Ureter (tissue), 1 donor: ENCODE measurements at regions not wholly inside any gene's neighbourhood (a gene's known extent, or its start where the extent isn't known, plus 50 kb on each side); places are given as distances from the start of the nearest gene placed in this dataset.
A peak's percentile ranks its signal among the peaks of the same experiment; 100 is the strongest.
"Not testable (repeated sequence)": the region's sequence is repeated elsewhere in the genome, so short reads cannot be mapped to it uniquely, and the experiment has no call there.

Experiments
- DNase-seq: peaks from one replicate; pipeline ENCODE4 v3.0.0-alpha.2; 2020; ENCODE audit warnings: low spot score
- donor health status: DM: yes; HTN: yes; CAD: no.

- no peak for DNase-seq
Measured at GRCh38 chr4:124104628-124105027, 607.9 kb downstream of the ANKRD50 start.

GRCh38 chr4:124105212-124105611 is 607.3 kb downstream of the ANKRD50 start:
- no peak for DNase-seq

- DNase-seq = no peak
Measured at GRCh38 chr4:124111411-124111810, 601.1 kb downstream of the ANKRD50 start.

GRCh38 chr4:124111922-124112321 is 600.6 kb downstream of the ANKRD50 start:
- peak; percentile 54 for DNase-seq

- DNase-seq = no peak
Measured at GRCh38 chr4:124118061-124118460, 594.5 kb downstream of the ANKRD50 start.

GRCh38 chr4:124121461-124121971 is 591.0 kb downstream of the ANKRD50 start:
- DNase-seq = no peak

GRCh38 chr4:124123181-124123580 is 589.4 kb downstream of the ANKRD50 start:
- no peak for DNase-seq

- no peak for DNase-seq
Measured at GRCh38 chr4:124123721-124124120, 588.8 kb downstream of the ANKRD50 start.

- DNase-seq = not testable (repeated sequence)
Measured at GRCh38 chr4:124131324-124131723, 581.2 kb downstream of the ANKRD50 start.

- no peak for DNase-seq
Measured at GRCh38 chr4:124132161-124132560, 580.4 kb downstream of the ANKRD50 start.

- DNase-seq = no peak
Measured at GRCh38 chr4:124133753-124134152, 578.8 kb downstream of the ANKRD50 start.

GRCh38 chr4:124135409-124135813 is 577.1 kb downstream of the ANKRD50 start:
- DNase-seq = no peak

GRCh38 chr4:124139044-124139443 is 573.5 kb downstream of the ANKRD50 start:
- DNase-seq = no peak

GRCh38 chr4:124143632-124144031 is 568.9 kb downstream of the ANKRD50 start:
- no peak for DNase-seq

- no peak for DNase-seq
Measured at GRCh38 chr4:124144238-124144654, 568.3 kb downstream of the ANKRD50 start.

- DNase-seq = no peak
Measured at GRCh38 chr4:124146068-124146467, 566.5 kb downstream of the ANKRD50 start.

- DNase-seq = no peak
Measured at GRCh38 chr4:124151031-124151430, 561.5 kb downstream of the ANKRD50 start.

- DNase-seq = no peak
Measured at GRCh38 chr4:124152132-124152531, 560.4 kb downstream of the ANKRD50 start.

GRCh38 chr4:124155239-124155638 is 557.3 kb downstream of the ANKRD50 start:
- DNase-seq = no peak

GRCh38 chr4:124157396-124158083 is 555.0 kb downstream of the ANKRD50 start:
- DNase-seq = no peak

- DNase-seq = no peak
Measured at GRCh38 chr4:124163401-124163800, 549.1 kb downstream of the ANKRD50 start.

- no peak for DNase-seq
Measured at GRCh38 chr4:124167602-124168001, 544.9 kb downstream of the ANKRD50 start.

- DNase-seq = not testable (repeated sequence)
Measured at GRCh38 chr4:124169524-124169923, 543.0 kb downstream of the ANKRD50 start.

- DNase-seq = no peak
Measured at GRCh38 chr4:124173912-124174311, 538.6 kb downstream of the ANKRD50 start.
